Fibroblast of gingiva (primary cell): ENCODE measurements at regions not wholly inside any gene's neighbourhood (a gene's known extent, or its start where the extent isn't known, plus 50 kb on each side); places are given as distances from the start of the nearest gene placed in this dataset.
A peak's percentile ranks its signal among the peaks of the same experiment; 100 is the strongest.

ENCODE experiments used
- DNase-seq: peaks from one replicate; pipeline ENCODE4 v3.0.0-alpha.2; 2011; ENCODE audit warnings: low read depth

GRCh38 chr12:124430491-124430890 lies 135.6 kb downstream of the RFLNA start:
- no peak for DNase-seq

- DNase-seq, result no peak
Observed at GRCh38 chr12:124429535-124429934, 134.6 kb downstream of the RFLNA start.

GRCh38 chr12:124428792-124429281 lies 133.9 kb downstream of the RFLNA start:
- DNase-seq, result no peak

- DNase-seq, result peak; percentile 44
Observed at GRCh38 chr12:124428136-124428791, 133.4 kb downstream of the RFLNA start.

GRCh38 chr12:124426594-124427555 lies 132.0 kb downstream of the RFLNA start:
- no peak for DNase-seq

GRCh38 chr12:124425667-124426066 lies 130.8 kb downstream of the RFLNA start:
- no peak for DNase-seq

- no peak for DNase-seq
Observed at GRCh38 chr12:124424516-124424905, 129.6 kb downstream of the RFLNA start.

GRCh38 chr12:124423761-124424515 lies 129.0 kb downstream of the RFLNA start:
- DNase-seq, result no peak

GRCh38 chr12:124422570-124423523 lies 128.0 kb downstream of the RFLNA start:
- DNase-seq, result peak; percentile 96

- no peak for DNase-seq
Observed at GRCh38 chr12:124422142-124422569, 127.3 kb downstream of the RFLNA start.

GRCh38 chr12:124420996-124421674 lies 126.2 kb downstream of the RFLNA start:
- no peak for DNase-seq

- DNase-seq, result no peak
Observed at GRCh38 chr12:124420041-124420995, 125.4 kb downstream of the RFLNA start.

GRCh38 chr12:124419292-124420040 lies 124.6 kb downstream of the RFLNA start:
- no peak for DNase-seq

- no peak for DNase-seq
Observed at GRCh38 chr12:124418791-124419190, 123.9 kb downstream of the RFLNA start.

- no peak for DNase-seq
Observed at GRCh38 chr12:124418156-124418555, 123.3 kb downstream of the RFLNA start.

GRCh38 chr12:124416516-124417395 lies 121.9 kb downstream of the RFLNA start:
- no peak for DNase-seq

GRCh38 chr12:124415064-124415463 lies 120.2 kb downstream of the RFLNA start:
- DNase-seq, result no peak

GRCh38 chr12:124413915-124414314 lies 119.0 kb downstream of the RFLNA start:
- no peak for DNase-seq
